DND-41 (cell line): ENCODE measurements at regions not wholly inside any gene's neighbourhood (a gene's known extent, or its start where the extent isn't known, plus 50 kb on each side); places are given as distances from the start of the nearest gene placed in this dataset.

Experiments used
- ATAC-seq: fragments of 200-7000 bp; cut with Tn5 transposase; 3 replicates; pipeline ENCODE4 v1.9.1; 2021; ENCODE audit warnings: low read depth; ENCODE audit not compliant: insufficient read depth
- DNase-seq: peaks from one replicate; pipeline ENCODE4 v3.0.0-alpha.2; 2020
- H2AFZ ChIP-seq: 2 replicates; pipeline ENCODE4 v1.6.0; 2012; ENCODE audit warnings: low read depth, low read length
- H3K27ac ChIP-seq: 2 replicates; pipeline ENCODE4 v1.5.1; 2012; ENCODE audit warnings: low read length, inconsistent platforms
- H3K27me3 ChIP-seq: fragments of 200-600 bp; sonication (generic); 2 replicates; pipeline ENCODE4 v1.6.0; 2012; ENCODE audit warnings: low read length, mild to moderate bottlenecking, inconsistent platforms; ENCODE audit not compliant: insufficient read depth, poor library complexity
- H3K36me3 ChIP-seq: 2 replicates; pipeline ENCODE4 v1.5.1; 2012; ENCODE audit warnings: low read length, inconsistent platforms; ENCODE audit not compliant: insufficient read depth
- H3K4me1 ChIP-seq: 2 replicates; pipeline ENCODE4 v1.5.1; 2012; ENCODE audit warnings: mild to moderate bottlenecking, low read length; ENCODE audit not compliant: insufficient read depth
- H3K4me2 ChIP-seq: 2 replicates; pipeline ENCODE4 v1.6.0; 2012; ENCODE audit warnings: mild to moderate bottlenecking, moderate library complexity, low read length, inconsistent platforms; ENCODE audit not compliant: insufficient read depth
- H3K4me3 ChIP-seq, 2 experiments: fragments of 200-600 bp in 1 of 2; shearing (Covaris generic) in 1 of 2; 2 replicates each; pipeline ENCODE4 v1.5.1; 2012 to 2016; ENCODE audit warnings: inconsistent platforms in 2 of 2, low read length in 2 of 2, mild to moderate bottlenecking in 2 of 2, low read depth in 1 of 2, moderate library complexity in 1 of 2
- H3K79me2 ChIP-seq: 2 replicates; pipeline ENCODE4 v1.6.0; 2012; ENCODE audit warnings: low read length, inconsistent platforms; ENCODE audit not compliant: insufficient read depth
- H3K9ac ChIP-seq: 2 replicates; pipeline ENCODE4 v1.6.0; 2012; ENCODE audit warnings: low read depth, mild to moderate bottlenecking, inconsistent platforms, low read length, moderate library complexity
- H3K9me3 ChIP-seq: 2 replicates; pipeline ENCODE4 v1.5.1; 2012; ENCODE audit warnings: low read length, moderate library complexity, mild to moderate bottlenecking, inconsistent platforms; ENCODE audit not compliant: insufficient read depth, severe bottlenecking
- H4K20me1 ChIP-seq: 2 replicates; pipeline ENCODE4 v1.6.0; 2012; ENCODE audit warnings: low read length; ENCODE audit not compliant: insufficient read depth
- CTCF ChIP-seq: IDR thresholded peaks from 2 replicates; pipeline ENCODE4 v1.5.1; 2012; ENCODE audit warnings: borderline replicate concordance, low read length, moderate library complexity, mild to moderate bottlenecking; ENCODE audit not compliant: poor library complexity, severe bottlenecking; ENCODE audit errors: extremely low read depth
- EZH2 ChIP-seq: IDR thresholded peaks from 3 replicates; pipeline ENCODE4 v1.6.1; 2012; ENCODE audit warnings: borderline replicate concordance, low read depth, mild to moderate bottlenecking, moderate library complexity, low read length, inconsistent platforms; ENCODE audit not compliant: severe bottlenecking

DNA sequence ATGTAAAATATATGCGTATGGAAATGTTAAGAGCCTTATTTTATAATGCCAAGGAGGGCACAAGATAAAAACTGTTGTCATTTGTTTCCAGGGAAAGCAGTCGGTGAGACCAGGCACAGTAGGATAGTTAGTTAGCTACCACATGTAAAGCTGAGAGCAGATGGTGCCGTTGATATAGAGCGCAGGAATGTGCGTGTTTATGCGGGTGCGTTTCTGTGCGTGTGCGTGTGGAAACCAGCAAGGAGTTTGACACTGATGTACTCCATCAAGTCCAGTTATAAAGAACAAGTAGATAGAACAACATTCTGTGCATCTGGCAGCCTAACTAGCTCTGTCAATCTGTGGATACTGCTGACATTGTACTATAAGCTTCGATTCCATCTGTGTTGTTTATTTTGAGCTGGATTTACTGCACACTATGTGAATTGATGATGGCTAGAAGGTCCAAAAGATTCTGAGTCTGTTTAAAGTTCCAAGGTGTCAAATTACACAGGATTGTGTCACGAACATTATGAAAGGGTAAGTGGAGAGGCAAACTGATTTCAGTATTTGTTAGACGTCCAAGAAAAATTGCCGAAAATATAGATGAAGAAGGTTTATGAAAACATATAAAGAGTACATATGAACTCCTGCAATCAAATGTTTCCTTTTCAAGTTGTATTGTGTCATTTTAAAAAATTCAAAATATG is 494.9 kb upstream of the MEF2C start:
- H3K4me3 ChIP-seq, result no peak overlapping the region
- DNase-seq, result no peak

GRCh38 chr5:89374818-89375521 is 492.0 kb upstream of the MEF2C start:
- DNase-seq (no peak), ATAC-seq (no peak)
- no peak overlapping the region for H3K4me2 ChIP-seq
- H3K4me3 ChIP-seq, result no peak overlapping the region
- no peak overlapping the region for H3K9ac ChIP-seq
- H3K79me2 ChIP-seq, result no peaks in the 10 kb centered on the region
- no peaks in the 10 kb centered on the region for H4K20me1 ChIP-seq
- no peaks in the 10 kb centered on the region for H3K27me3 ChIP-seq
- H3K36me3 ChIP-seq, result no peaks in the 10 kb centered on the region
- TF ChIP-seq CTCF (no peak), EZH2 (no peak)
- H3K9me3 ChIP-seq, result no peaks in the 10 kb centered on the region
- no peaks in the 10 kb centered on the region for H3K4me1 ChIP-seq
- H3K27ac ChIP-seq, result no peak overlapping the region
- no peak overlapping the region for H2AFZ ChIP-seq

More for the DNA sequence above, 494.9 kb upstream of the MEF2C start:
- no peaks in the 10 kb centered on the region for H3K79me2 ChIP-seq
- H3K9ac ChIP-seq, result no peak overlapping the region
- H3K27ac ChIP-seq, result no peak overlapping the region
- no peaks in the 10 kb centered on the region for H3K9me3 ChIP-seq
- H3K4me1 ChIP-seq, result no peaks in the 10 kb centered on the region
- H3K36me3 ChIP-seq, result no peaks in the 10 kb centered on the region
- no peak overlapping the region for H3K4me2 ChIP-seq
- H3K27me3 ChIP-seq, result no peaks in the 10 kb centered on the region
- H2AFZ ChIP-seq, result no peak overlapping the region
- no peak for TF ChIP-seq EZH2
- TF ChIP-seq CTCF, result no peak
- no peaks in the 10 kb centered on the region for H4K20me1 ChIP-seq
- no peak for ATAC-seq

DNA sequence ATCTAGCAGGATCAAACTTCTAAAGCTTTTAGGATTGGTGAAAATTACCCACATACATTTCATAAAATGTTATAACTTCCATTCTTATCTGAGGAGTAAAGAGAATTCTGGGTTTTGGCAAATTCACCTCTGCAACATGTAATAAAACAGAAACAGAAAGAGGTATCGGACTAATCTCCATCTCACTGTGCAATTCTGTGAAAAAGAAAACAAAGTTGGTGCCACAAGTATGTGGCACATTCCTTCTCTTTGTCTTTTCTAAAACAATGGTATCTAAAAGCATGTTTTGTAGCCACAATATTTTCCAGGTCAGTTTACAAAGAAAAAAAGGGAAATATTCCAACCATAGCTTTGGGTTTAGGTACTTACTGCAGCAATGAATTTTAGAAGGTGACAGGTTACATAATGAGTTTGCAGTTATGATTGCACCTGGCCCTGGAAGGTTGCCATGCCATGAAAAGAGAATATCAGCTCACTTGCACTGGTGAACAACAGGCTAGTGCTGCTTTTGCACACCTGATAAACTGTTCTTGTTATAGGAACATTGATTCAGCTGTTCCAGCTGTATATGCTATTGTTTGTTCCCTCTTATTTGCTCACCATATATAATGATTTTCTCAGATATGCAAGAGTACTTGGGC is 491.3 kb upstream of the MEF2C start:
- no peaks in the 10 kb centered on the region for H4K20me1 ChIP-seq
- H2AFZ ChIP-seq, result no peak overlapping the region
- no peak overlapping the region for H3K4me3 ChIP-seq
- TF ChIP-seq EZH2 (no peak), CTCF (no peak)
- H3K27ac ChIP-seq, result no peak overlapping the region
- ATAC-seq (no peak), DNase-seq (no peak)
- H3K36me3 ChIP-seq, result no peaks in the 10 kb centered on the region
- no peaks in the 10 kb centered on the region for H3K27me3 ChIP-seq
- H3K79me2 ChIP-seq, result no peaks in the 10 kb centered on the region
- no peaks in the 10 kb centered on the region for H3K9me3 ChIP-seq
- H3K4me2 ChIP-seq, result no peak overlapping the region
- H3K4me1 ChIP-seq, result no peaks in the 10 kb centered on the region
- no peak overlapping the region for H3K9ac ChIP-seq
